ENCODE measurements at regions not wholly inside any gene's neighbourhood (a gene's known extent, or its start where the extent isn't known, plus 50 kb on each side); places are given as distances from the start of the nearest gene placed in this dataset.
A peak's percentile ranks its signal among the peaks of the same experiment; 100 is the strongest.

DNA sequence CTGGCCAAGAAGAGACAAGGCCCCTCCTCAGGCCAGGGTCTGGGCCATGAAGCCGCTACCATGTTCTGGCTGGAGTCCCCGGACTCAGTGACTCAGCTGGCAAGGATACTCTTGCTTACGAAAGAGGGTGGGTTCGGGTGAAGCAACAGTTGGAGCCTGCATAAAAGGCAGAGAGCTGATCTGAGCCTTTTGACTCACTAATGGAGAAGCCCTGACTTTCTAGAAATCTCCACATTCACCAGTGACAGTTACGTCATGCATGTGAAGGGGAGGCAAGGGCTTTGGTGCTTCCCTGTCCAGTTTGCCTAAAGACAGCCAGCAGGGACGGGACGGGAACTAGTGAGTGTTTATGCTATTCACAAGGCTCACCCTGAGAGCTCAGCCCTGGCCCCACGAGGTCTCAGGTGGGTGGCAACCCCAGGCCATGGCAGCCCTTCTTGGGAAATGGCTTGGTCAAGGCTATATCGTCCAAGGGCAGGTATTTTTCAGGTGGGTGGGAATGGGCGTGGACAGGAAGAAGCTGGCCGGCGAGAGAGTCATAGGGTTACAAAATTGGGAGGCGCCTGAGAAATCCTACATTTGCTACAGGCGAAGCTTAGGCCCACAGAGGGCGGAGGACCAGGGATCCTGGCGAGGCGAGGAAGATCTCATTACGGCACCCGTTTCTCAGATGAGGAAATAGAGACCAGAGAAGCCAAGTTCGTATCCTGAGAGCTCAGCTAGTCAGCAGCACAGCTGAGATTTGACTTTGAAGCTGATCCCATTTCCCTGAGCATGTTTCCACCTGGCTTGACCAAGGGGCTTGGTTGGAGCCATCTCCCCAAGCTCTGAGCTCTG lies 314.6 kb downstream of the BCL11B start:
- no peaks in the 10 kb centered on the region for H3K36me3 ChIP-seq
- H3K27me3 ChIP-seq: no peaks in the 10 kb centered on the region
- intact Hi-C loops (cut with DNase I): no loop called here
- H3K4me1 ChIP-seq: no peaks in the 10 kb centered on the region
- H3K9me3 ChIP-seq: no peaks in the 10 kb centered on the region
- H3K9ac ChIP-seq (ENCODE audit: low read depth in 2 of 2, low read length in 2 of 2): no peak overlapping the region
- H3K4me3 ChIP-seq: no peak overlapping the region
- TF ChIP-seq, protein P1, sequence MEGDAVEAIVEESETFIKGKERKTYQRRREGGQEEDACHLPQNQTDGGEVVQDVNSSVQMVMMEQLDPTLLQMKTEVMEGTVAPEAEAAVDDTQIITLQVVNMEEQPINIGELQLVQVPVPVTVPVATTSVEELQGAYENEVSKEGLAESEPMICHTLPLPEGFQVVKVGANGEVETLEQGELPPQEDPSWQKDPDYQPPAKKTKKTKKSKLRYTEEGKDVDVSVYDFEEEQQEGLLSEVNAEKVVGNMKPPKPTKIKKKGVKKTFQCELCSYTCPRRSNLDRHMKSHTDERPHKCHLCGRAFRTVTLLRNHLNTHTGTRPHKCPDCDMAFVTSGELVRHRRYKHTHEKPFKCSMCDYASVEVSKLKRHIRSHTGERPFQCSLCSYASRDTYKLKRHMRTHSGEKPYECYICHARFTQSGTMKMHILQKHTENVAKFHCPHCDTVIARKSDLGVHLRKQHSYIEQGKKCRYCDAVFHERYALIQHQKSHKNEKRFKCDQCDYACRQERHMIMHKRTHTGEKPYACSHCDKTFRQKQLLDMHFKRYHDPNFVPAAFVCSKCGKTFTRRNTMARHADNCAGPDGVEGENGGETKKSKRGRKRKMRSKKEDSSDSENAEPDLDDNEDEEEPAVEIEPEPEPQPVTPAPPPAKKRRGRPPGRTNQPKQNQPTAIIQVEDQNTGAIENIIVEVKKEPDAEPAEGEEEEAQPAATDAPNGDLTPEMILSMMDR (IDR thresholded peaks at IDR 0.05): no peak
- peak; percentile 63 for DNase-seq
- H3K27ac ChIP-seq: no peak overlapping the region

DNA sequence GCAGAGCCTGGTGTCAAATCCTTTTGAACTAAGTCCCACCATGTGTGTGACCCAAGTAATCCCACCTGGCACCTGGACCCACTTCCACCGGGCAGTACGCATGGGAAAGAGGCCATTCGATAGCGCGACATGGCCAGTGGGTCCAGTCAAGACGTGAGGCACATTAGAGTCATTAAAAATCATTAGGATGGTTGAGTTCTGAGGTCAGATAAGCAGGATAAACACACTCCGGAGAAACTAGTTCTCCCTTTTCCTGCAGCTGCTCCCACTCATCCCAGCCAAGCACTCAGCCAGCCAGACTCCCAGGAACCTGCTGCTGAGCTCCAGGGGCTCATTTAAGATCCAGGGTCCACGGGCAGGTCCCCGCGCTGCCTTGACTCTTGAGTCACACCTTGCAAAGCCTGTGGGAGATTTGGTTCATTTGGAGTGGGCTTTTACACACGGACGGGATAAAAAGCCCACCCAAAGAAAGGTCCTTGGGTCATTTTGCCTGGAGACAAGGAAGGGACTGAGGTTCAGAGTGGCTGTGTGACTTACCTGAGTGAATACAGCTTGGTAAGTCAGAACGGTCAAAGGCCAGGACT lies 313.9 kb downstream of the BCL11B start:
- Histone ChIP-seq H3K27me3 (no peaks in the 10 kb centered on the region), H3K4me1 (no peaks in the 10 kb centered on the region), H3K36me3 (no peaks in the 10 kb centered on the region), H3K27ac (no peak overlapping the region), H3K9ac (ENCODE audit: low read depth in 2 of 2, low read length in 2 of 2) (no peak overlapping the region), H3K4me3 (no peak overlapping the region), H3K9me3 (no peaks in the 10 kb centered on the region)
- intact Hi-C loops (cut with DNase I): no loop called here
- TF ChIP-seq, protein P1 (IDR thresholded peaks at IDR 0.05): no peak
- no peak for DNase-seq

DNA sequence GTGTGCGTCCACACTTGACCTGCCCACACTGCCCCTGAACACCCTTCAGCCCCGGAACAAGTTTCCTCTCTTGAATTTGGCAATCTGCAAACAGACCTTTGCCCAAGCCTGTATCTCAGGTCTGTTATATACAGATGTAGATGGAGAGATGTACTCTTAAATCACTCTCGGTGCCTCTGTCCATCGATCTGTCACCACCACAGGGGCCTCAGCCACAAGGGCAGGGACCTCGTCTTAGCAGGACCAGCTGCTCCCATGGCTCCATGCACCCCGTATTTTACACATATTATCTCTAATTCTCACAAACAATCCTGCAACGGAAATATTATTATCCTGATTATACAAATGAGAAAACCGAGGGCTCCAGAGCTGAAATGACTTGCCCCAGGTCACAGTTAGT lies 313.4 kb downstream of the BCL11B start:
- Histone ChIP-seq H3K9ac (ENCODE audit: low read depth in 2 of 2, low read length in 2 of 2) (no peak overlapping the region), H3K36me3 (no peaks in the 10 kb centered on the region), H3K4me1 (no peaks in the 10 kb centered on the region), H3K27me3 (no peaks in the 10 kb centered on the region), H3K27ac (no peak overlapping the region), H3K9me3 (no peaks in the 10 kb centered on the region), H3K4me3 (no peak overlapping the region)
- no peak for DNase-seq
- intact Hi-C loops (cut with DNase I): no loop called here
- TF ChIP-seq, protein P1 (IDR thresholded peaks at IDR 0.05): no peak

DNA sequence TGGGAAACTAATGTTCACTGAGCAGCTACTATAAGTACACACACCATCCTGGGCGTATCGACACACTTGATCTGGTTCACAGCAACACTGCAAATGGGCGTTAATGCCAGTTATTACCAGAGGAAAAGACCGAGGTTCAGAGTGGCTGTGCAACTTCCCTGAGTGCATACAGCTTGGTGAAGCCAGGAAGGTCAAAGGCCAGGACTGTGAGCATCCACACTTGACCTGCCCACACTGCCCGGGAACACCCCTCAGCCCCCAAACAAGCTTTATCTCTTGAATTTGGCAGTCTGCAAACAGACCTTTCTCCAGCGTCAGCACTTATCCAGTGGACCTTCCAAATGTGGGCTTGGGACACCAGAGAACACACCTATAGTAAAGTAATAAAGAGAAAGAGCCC lies 312.6 kb downstream of the BCL11B start:
- H3K4me1 ChIP-seq: no peaks in the 10 kb centered on the region
- intact Hi-C loops (cut with DNase I): no loop called here
- H3K36me3 ChIP-seq: no peaks in the 10 kb centered on the region
- TF ChIP-seq, protein P1 (IDR thresholded peaks at IDR 0.05): no peak
- H3K9me3 ChIP-seq: no peaks in the 10 kb centered on the region
- H3K4me3 ChIP-seq: no peak overlapping the region
- H3K9ac ChIP-seq (ENCODE audit: low read depth in 2 of 2, low read length in 2 of 2): no peak overlapping the region
- no peak overlapping the region for H3K27ac ChIP-seq
- no peaks in the 10 kb centered on the region for H3K27me3 ChIP-seq
- DNase-seq: no peak

DNA sequence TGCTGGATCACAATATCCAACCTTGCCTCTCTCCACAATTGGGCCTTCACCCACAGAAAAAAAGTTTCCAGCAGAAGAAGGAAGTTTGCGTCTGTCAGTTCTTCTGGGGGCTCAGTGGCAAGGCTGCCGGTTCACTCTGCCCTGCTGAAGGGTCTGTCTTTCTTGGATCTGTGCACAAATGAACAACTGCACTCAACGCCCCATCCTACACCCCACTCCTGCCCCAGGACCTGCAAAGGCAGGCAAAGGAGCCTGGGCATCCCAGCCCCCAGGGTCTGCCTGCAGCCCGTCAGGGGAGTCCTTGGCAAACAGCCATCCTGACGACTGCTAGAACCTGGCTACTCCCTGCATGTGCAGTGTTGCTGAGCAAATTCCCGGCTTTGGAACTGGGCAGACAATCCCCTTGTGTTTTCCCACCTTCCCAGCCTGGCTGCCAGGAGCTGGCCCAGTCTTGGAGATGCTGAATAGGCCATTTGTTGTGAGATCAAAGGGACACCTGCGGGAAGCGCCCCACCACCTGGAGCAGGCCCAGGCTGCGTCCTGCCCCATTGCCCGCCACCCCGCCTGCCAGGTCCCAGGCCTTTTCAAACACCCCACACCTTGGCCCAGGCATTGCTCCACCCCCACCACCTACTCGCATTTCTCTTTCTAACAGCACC lies 311.9 kb downstream of the BCL11B start:
- H3K4me3 ChIP-seq: no peak overlapping the region
- TF ChIP-seq, protein P1 (IDR thresholded peaks at IDR 0.05): no peak
- no peak for DNase-seq
- no peaks in the 10 kb centered on the region for H3K4me1 ChIP-seq
- H3K9me3 ChIP-seq: no peaks in the 10 kb centered on the region
- H3K36me3 ChIP-seq: no peaks in the 10 kb centered on the region
- no peak overlapping the region for H3K27ac ChIP-seq
- intact Hi-C loops (cut with DNase I): no loop called here
- H3K27me3 ChIP-seq: no peaks in the 10 kb centered on the region
- H3K9ac ChIP-seq (ENCODE audit: low read depth in 2 of 2, low read length in 2 of 2): no peak overlapping the region

Measured in colonic mucosa (tissue), 4 donors.